CD8-positive, alpha-beta memory T cell (primary cell): ENCODE measurements at regions not wholly inside any gene's neighbourhood (a gene's known extent, or its start where the extent isn't known, plus 50 kb on each side); places are given as distances from the start of the nearest gene placed in this dataset.
A peak's percentile ranks its signal among the peaks of the same experiment; 100 is the strongest.

Source experiments
- CTCF ChIA-PET: fragments of 350-600 bp; sonication (Branson Sonifier 250); formaldehyde crosslinking; loops from one replicate; lab custom pipeline; 2021; ENCODE audit warnings: antibody characterized with exemption; lab: Charles Lee
- POLR2A ChIA-PET: fragments of 350-600 bp; sonication (Branson Sonifier 250); formaldehyde crosslinking; loops from one replicate; lab custom pipeline; 2021; ENCODE audit warnings: antibody characterized with exemption; lab: Charles Lee
- DNase-seq, 5 donors: peaks; one replicate each; pipeline versions ENCODE4 v3.0.0 to v3.0.0-alpha.2; 2020 to 2022; ENCODE audit warnings: mixed read lengths in 1 of 5
- H3K27ac ChIP-seq: one replicate; pipeline ENCODE4 v1.7.0; 2013; ENCODE audit warnings: low read depth, mild to moderate bottlenecking, low read length, moderate library complexity
- H3K27me3 ChIP-seq: 2 replicates; pipeline ENCODE4 v1.7.0; 2013; ENCODE audit warnings: low read length, mild to moderate bottlenecking; ENCODE audit not compliant: insufficient read depth, poor library complexity, severe bottlenecking
- H3K36me3 ChIP-seq: 2 replicates; pipeline ENCODE4 v1.7.0; 2013; ENCODE audit warnings: mild to moderate bottlenecking, low read length, moderate library complexity; ENCODE audit not compliant: insufficient read depth
- H3K4me1 ChIP-seq: 2 replicates; pipeline ENCODE4 v1.7.0; 2013; ENCODE audit warnings: mild to moderate bottlenecking, low read length, moderate library complexity; ENCODE audit not compliant: insufficient read depth
- H3K4me3 ChIP-seq: 2 replicates; pipeline ENCODE4 v1.7.0; 2013; ENCODE audit warnings: mild to moderate bottlenecking, low read length
- H3K9me3 ChIP-seq: 2 replicates; pipeline ENCODE4 v1.7.0; 2013; ENCODE audit warnings: mild to moderate bottlenecking, low read length
- H3K27ac Mint-ChIP-seq, 8 donors: one replicate each; pipeline ENCODE4 v1.8.0; 2020 to 2021; ENCODE audit warnings: mixed read lengths in 8 of 8, mild to moderate bottlenecking in 6 of 8, inconsistent platforms in 3 of 8, moderate library complexity in 3 of 8
- H3K27me3 Mint-ChIP-seq, 2 donors: one replicate each; pipeline ENCODE4 v1.8.0; 2020 to 2021; ENCODE audit warnings: mixed read lengths in 2 of 2, mild to moderate bottlenecking in 1 of 2, moderate library complexity in 1 of 2
- H3K36me3 Mint-ChIP-seq, 3 donors: one replicate each; pipeline ENCODE4 v1.8.0; 2020 to 2021; ENCODE audit warnings: mixed read lengths in 3 of 3, inconsistent platforms in 1 of 3, mild to moderate bottlenecking in 1 of 3
- H3K4me1 Mint-ChIP-seq, 3 donors: one replicate each; pipeline ENCODE4 v1.8.0; 2020 to 2021; ENCODE audit warnings: mixed read lengths in 3 of 3, inconsistent platforms in 1 of 3, mild to moderate bottlenecking in 1 of 3
- H3K4me3 Mint-ChIP-seq, 7 donors: one replicate each; pipeline ENCODE4 v1.8.0; 2020 to 2021; ENCODE audit warnings: mixed read lengths in 7 of 7, mild to moderate bottlenecking in 6 of 7, moderate library complexity in 4 of 7, inconsistent platforms in 2 of 7
- H3K9me3 Mint-ChIP-seq, 5 donors: one replicate each; pipeline ENCODE4 v1.8.0; 2020 to 2022; ENCODE audit warnings: mixed read lengths in 5 of 5, mild to moderate bottlenecking in 3 of 5, moderate library complexity in 2 of 5, inconsistent platforms in 1 of 5

DNA sequence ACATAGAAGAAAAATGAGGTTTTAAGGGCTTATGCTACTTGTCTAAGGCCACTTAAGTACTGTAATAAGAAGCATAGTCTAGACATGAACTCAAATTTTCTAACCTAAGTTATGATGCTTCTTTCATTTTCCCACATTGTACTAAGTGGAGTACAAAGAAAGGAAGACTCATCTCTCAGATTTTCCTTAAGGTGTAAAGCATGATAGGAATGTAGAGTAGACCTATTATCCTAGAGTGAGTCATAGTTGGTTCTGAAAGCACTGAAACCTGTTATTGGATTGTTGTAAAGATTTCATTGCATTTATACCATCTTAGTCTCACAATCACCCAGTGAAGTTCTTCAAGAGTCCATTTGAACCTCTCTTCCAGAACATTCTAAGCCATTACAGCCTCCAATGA is 343.8 kb downstream of the TOX3 start:
- ChIA-PET POLR2A (no interaction called here), CTCF (no interaction called here)
- Histone ChIP-seq H3K27ac (no peak overlapping the region), H3K9me3 (no peaks in the 10 kb centered on the region), H3K4me3 (no peak overlapping the region), H3K36me3 (no peaks in the 10 kb centered on the region), H3K27me3 (no peaks in the 10 kb centered on the region), H3K4me1 (no peaks in the 10 kb centered on the region)
- Mint-ChIP-seq H3K4me3 (no peak overlapping the region), H3K4me1 (no peaks in the 10 kb centered on the region), H3K9me3 (peaks cover 0 to 3% (median 0%) of the 10 kb centered on the region in 5 donors), H3K27ac (no peak overlapping the region), H3K27me3 (peaks cover 0 to 5% of the 10 kb centered on the region in 2 donors), H3K36me3 (no peaks in the 10 kb centered on the region)
- no peak for DNase-seq

DNA sequence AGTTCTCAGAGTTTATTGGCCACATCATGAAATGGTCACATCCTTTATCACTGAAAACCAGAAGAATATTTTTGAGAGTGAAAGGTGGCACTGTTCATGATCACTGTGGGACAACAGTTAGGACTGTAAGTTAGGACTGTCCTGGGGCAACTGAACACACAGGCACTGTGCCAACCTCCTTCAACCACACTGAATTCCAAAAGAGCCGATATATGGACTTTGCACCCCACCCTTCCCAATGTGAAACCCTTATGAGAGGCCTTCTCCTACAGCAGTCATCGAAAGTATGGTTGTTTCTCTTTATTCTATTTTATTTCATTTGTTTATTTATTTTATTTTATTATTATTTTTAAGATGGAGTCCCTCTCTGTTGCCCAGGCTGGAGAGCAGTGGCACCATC is 353.5 kb downstream of the TOX3 start:
- no peak overlapping the region for H3K4me3 Mint-ChIP-seq

GRCh38 chr16:52191531-52192134 is 355.3 kb downstream of the TOX3 start:
- POLR2A ChIA-PET, result no interaction called here
- CTCF ChIA-PET, result interaction anchor here (0.9 to 2.2 kb wide), 11 partner anchors 9 to 69 kb away, joined by 3 to 15 read pairs (median 4); no protein-coding TSS in a partner anchor

More for the DNA sequence above, 353.5 kb downstream of the TOX3 start:
- DNase-seq, result no peak
- Mint-ChIP-seq H3K27me3 (no peaks in the 10 kb centered on the region), H3K36me3 (no peaks in the 10 kb centered on the region), H3K27ac (no peak overlapping the region), H3K4me1 (peaks cover 0 to 7% (median 4%) of the 10 kb centered on the region in 3 donors), H3K9me3 (no peaks in the 10 kb centered on the region)
- no peak overlapping the region for H3K4me3 ChIP-seq
- H3K9me3 ChIP-seq, result no peaks in the 10 kb centered on the region
- H3K4me1 ChIP-seq, result no peaks in the 10 kb centered on the region
- ChIA-PET POLR2A (no interaction called here), CTCF (no interaction called here)
- no peak overlapping the region for H3K27ac ChIP-seq
- no peaks in the 10 kb centered on the region for H3K36me3 ChIP-seq
- H3K27me3 ChIP-seq, result no peaks in the 10 kb centered on the region

GRCh38 chr16:52184336-52184735 is 362.6 kb downstream of the TOX3 start:
- Mint-ChIP-seq H3K9me3 (peaks cover 0 to 4% (median 0%) of the 10 kb centered on the region in 5 donors), H3K27ac (no peak overlapping the region), H3K4me3 (no peak overlapping the region), H3K36me3 (no peaks in the 10 kb centered on the region), H3K27me3 (no peaks in the 10 kb centered on the region), H3K4me1 (no peaks in the 10 kb centered on the region)
- no peak overlapping the region for H3K27ac ChIP-seq
- no peaks in the 10 kb centered on the region for H3K4me1 ChIP-seq
- no peaks in the 10 kb centered on the region for H3K9me3 ChIP-seq
- H3K36me3 ChIP-seq, result no peaks in the 10 kb centered on the region
- H3K27me3 ChIP-seq, result no peaks in the 10 kb centered on the region
- no peak for DNase-seq
- ChIA-PET CTCF (no interaction called here), POLR2A (no interaction called here)
- no peak overlapping the region for H3K4me3 ChIP-seq

More at GRCh38 chr16:52191531-52192134, 355.3 kb downstream of the TOX3 start:
- H3K36me3 Mint-ChIP-seq, result no peaks in the 10 kb centered on the region
- Histone ChIP-seq H3K4me1 (no peaks in the 10 kb centered on the region), H3K9me3 (no peaks in the 10 kb centered on the region), H3K27ac (no peak overlapping the region), H3K4me3 (no peak overlapping the region), H3K36me3 (no peaks in the 10 kb centered on the region), H3K27me3 (no peaks in the 10 kb centered on the region)
- H3K27ac Mint-ChIP-seq, result peak overlapping the region in 1 of 8 donors; percentile 82
- peaks cover 0 to 7% (median 4%) of the 10 kb centered on the region in 3 donors for H3K4me1 Mint-ChIP-seq
- H3K27me3 Mint-ChIP-seq, result no peaks in the 10 kb centered on the region
- peak; percentile 9 to 52 (median 18) for DNase-seq
- H3K9me3 Mint-ChIP-seq, result no peaks in the 10 kb centered on the region
- H3K4me3 Mint-ChIP-seq, result no peak overlapping the region

- H3K4me3 ChIP-seq, result no peak overlapping the region
- no peak overlapping the region for H3K27ac Mint-ChIP-seq
- H3K27ac ChIP-seq, result no peak overlapping the region
- H3K9me3 Mint-ChIP-seq, result peaks cover 0 to 9% (median 0%) of the 10 kb centered on the region in 5 donors
- POLR2A ChIA-PET, result no interaction called here
- H3K4me3 Mint-ChIP-seq, result no peak overlapping the region
- H3K36me3 ChIP-seq, result no peaks in the 10 kb centered on the region
- H3K9me3 ChIP-seq, result no peaks in the 10 kb centered on the region
- H3K4me1 Mint-ChIP-seq, result no peaks in the 10 kb centered on the region
- no peak for DNase-seq
- H3K27me3 Mint-ChIP-seq, result no peaks in the 10 kb centered on the region
- no peaks in the 10 kb centered on the region for H3K27me3 ChIP-seq
- H3K4me1 ChIP-seq, result no peaks in the 10 kb centered on the region
- no peaks in the 10 kb centered on the region for H3K36me3 Mint-ChIP-seq
- CTCF ChIA-PET, result interaction anchor here (4.7 kb wide), 1 partner anchor 9 kb away, joined by 15 read pairs; no protein-coding TSS in a partner anchor
These were observed 364.1 kb downstream of the TOX3 start for GRCh38 chr16:52182840-52183239.

DNA sequence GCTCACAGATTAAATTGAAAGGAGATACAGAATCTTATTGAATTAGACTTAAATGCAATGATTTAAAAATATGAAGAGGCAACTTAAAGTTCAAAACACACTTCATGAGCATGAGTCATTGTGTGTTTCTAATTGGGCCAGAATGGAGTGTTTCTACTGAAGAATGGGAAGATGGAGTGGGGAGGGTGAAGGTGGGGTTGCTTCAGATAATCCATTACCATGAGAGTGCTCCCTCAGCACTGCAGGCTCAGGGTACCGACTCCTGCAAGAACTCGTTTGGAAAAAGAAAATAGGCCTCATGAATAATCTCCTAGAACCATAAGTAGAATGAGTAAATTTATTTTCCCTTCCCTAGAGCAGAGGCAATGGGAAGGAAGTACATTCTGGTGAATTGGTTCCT is 372.8 kb downstream of the TOX3 start:
- Mint-ChIP-seq H3K36me3 (peaks cover 0 to 2% (median 0%) of the 10 kb centered on the region in 3 donors), H3K4me3 (no peak overlapping the region), H3K4me1 (no peaks in the 10 kb centered on the region), H3K27me3 (peaks cover 0 to 2% of the 10 kb centered on the region in 2 donors), H3K27ac (no peak overlapping the region), H3K9me3 (peaks cover 0 to 6% (median 2%) of the 10 kb centered on the region in 5 donors)
- Histone ChIP-seq H3K36me3 (no peaks in the 10 kb centered on the region), H3K4me3 (no peak overlapping the region), H3K4me1 (no peaks in the 10 kb centered on the region), H3K9me3 (no peaks in the 10 kb centered on the region), H3K27ac (no peak overlapping the region), H3K27me3 (no peaks in the 10 kb centered on the region)
- ChIA-PET POLR2A (no interaction called here), CTCF (no interaction called here)
- DNase-seq, result no peak

DNA sequence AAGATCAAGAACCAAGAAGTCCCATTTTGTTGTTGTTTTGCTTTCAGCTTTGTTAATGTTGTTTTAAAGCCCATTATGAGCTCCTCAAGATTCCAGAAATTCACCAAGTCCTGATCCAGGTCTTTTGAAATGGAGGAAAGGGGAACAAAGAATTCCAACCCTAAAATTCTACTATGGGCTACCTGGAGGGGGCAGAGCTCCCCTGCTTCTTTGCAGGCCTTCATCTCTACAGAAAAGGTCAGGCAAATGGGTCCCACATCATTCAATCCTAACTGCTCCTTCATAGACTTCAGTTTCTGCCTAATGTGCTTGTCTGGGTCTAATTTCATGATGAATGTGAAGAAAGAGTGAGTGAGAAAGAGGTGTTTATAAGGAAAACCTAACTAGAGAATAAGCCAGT is 375.5 kb downstream of the TOX3 start:
- Histone ChIP-seq H3K9me3 (no peaks in the 10 kb centered on the region), H3K27ac (no peak overlapping the region), H3K36me3 (no peaks in the 10 kb centered on the region), H3K4me3 (no peak overlapping the region), H3K4me1 (no peaks in the 10 kb centered on the region), H3K27me3 (no peaks in the 10 kb centered on the region)
- Mint-ChIP-seq H3K4me1 (no peaks in the 10 kb centered on the region), H3K9me3 (peaks cover 0 to 3% (median 2%) of the 10 kb centered on the region in 5 donors), H3K27ac (no peak overlapping the region), H3K36me3 (peaks cover 0 to 2% (median 0%) of the 10 kb centered on the region in 3 donors), H3K27me3 (peaks cover 0 to 2% of the 10 kb centered on the region in 2 donors), H3K4me3 (no peak overlapping the region)
- no peak for DNase-seq
- CTCF ChIA-PET, result interaction anchor here (1.8 kb wide), 1 partner anchor 20 kb away, joined by 4 read pairs; no protein-coding TSS in a partner anchor
- POLR2A ChIA-PET, result no interaction called here

GRCh38 chr16:52167328-52167727 is 379.6 kb downstream of the TOX3 start:
- Mint-ChIP-seq H3K4me1 (no peaks in the 10 kb centered on the region), H3K4me3 (no peak overlapping the region), H3K9me3 (peaks cover 0 to 5% (median 2%) of the 10 kb centered on the region in 5 donors), H3K36me3 (no peaks in the 10 kb centered on the region), H3K27ac (no peak overlapping the region), H3K27me3 (no peaks in the 10 kb centered on the region)
- Histone ChIP-seq H3K36me3 (no peaks in the 10 kb centered on the region), H3K9me3 (no peaks in the 10 kb centered on the region), H3K27ac (no peak overlapping the region), H3K4me1 (no peaks in the 10 kb centered on the region), H3K4me3 (no peak overlapping the region), H3K27me3 (no peaks in the 10 kb centered on the region)
- ChIA-PET CTCF (no interaction called here), POLR2A (no interaction called here)
- no peak for DNase-seq
